Tibial artery (tissue), 4 donors: ENCODE measurements at regions not wholly inside any gene's neighbourhood (a gene's known extent, or its start where the extent isn't known, plus 50 kb on each side); places are given as distances from the start of the nearest gene placed in this dataset.

Experiments
- DNase-seq, 2 donors: peaks; one replicate each; pipeline ENCODE4 v3.0.0-alpha.2; 2019
- H3K27ac ChIP-seq, 2 donors: fragments of 200-600 bp; sonication (generic) in 1 of 2; 1 replicate in 1 of 2; 2 replicates in 1 of 2; pipeline ENCODE4 v1.5.1; 2018 to 2019; ENCODE audit warnings: mild to moderate bottlenecking in 1 of 2
- H3K27me3 ChIP-seq, 2 donors: fragments of 200-600 bp; sonication (generic) in 1 of 2; one replicate each; pipeline versions ENCODE4 v1.5.1 to v1.6.0; 2016 to 2019
- H3K36me3 ChIP-seq, 3 donors: fragments of 200-600 bp; sonication (generic) in 2 of 3; one replicate each; pipeline ENCODE4 v1.5.1; 2016 to 2019; ENCODE audit warnings: mild to moderate bottlenecking in 2 of 3
- H3K4me1 ChIP-seq, 4 donors: fragments of 200-600 bp; sonication (generic) in 2 of 4; 1 replicate in 3 of 4; 2 replicates in 1 of 4; pipeline ENCODE4 v1.5.1; 2016 to 2019
- H3K4me3 ChIP-seq, 2 donors: fragments of 200-600 bp; sonication (generic) in 1 of 2; 1 replicate in 1 of 2; 2 replicates in 1 of 2; pipeline ENCODE4 v1.5.1; 2018 to 2019; ENCODE audit warnings: mild to moderate bottlenecking in 2 of 2
- H3K9me3 ChIP-seq, 3 donors: fragments of 200-600 bp; sonication (generic) in 1 of 3; one replicate each; pipeline ENCODE4 v1.5.1; 2016 to 2019
- CTCF ChIP-seq, 2 experiments: fragments of 200-600 bp in 1 of 2; fragments of 450-650 bp in 1 of 2; IDR thresholded peaks; one replicate each; pipeline ENCODE4 v1.5.1; 2017 to 2019; ENCODE audit warnings: antibody characterized with exemption in 2 of 2, mild to moderate bottlenecking in 1 of 2, moderate library complexity in 1 of 2
- intact Hi-C: fragments of 100-400 bp; cut with DNase I; formaldehyde crosslinking; loops from one replicate; pipeline ENCODE4 v1.15.0; 2023; ENCODE audit warnings: low total_unique reads

DNA sequence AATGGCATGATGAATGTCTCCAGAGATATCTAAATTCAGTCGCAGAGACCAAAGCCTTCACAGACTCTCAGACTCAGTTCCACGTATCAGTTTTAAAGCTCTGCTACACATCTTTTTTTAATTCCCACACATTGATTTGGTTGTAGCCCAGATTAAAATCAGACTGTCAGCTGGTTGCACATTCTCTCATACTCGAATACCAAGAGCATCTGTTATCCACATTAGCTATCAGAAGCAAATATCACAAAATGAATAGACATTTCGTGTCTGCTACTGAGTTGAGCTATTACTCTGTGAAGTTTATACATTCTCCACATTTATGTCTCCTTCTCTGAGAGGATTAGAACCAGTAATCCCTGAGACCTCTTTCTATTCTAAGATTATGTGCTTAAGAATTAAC is 229.2 kb downstream of the GPAM start:
- peaks cover 0 to 11% (median 4%) of the 10 kb centered on the region in 3 donors for H3K9me3 ChIP-seq
- TF ChIP-seq CTCF (IDR thresholded peaks at IDR 0.05), result no peak
- H3K27me3 ChIP-seq, result no peaks in the 10 kb centered on the region
- no peak overlapping the region for H3K27ac ChIP-seq
- intact Hi-C loops, result no loop called here
- H3K4me1 ChIP-seq, result no peaks in the 10 kb centered on the region
- no peaks in the 10 kb centered on the region for H3K36me3 ChIP-seq
- H3K4me3 ChIP-seq, result no peak overlapping the region
- no peak for DNase-seq

- peaks cover 0 to 11% (median 4%) of the 10 kb centered on the region in 3 donors for H3K9me3 ChIP-seq
- no peaks in the 10 kb centered on the region for H3K36me3 ChIP-seq
- DNase-seq, result no peak
- H3K4me1 ChIP-seq, result no peaks in the 10 kb centered on the region
- H3K27ac ChIP-seq, result no peak overlapping the region
- H3K27me3 ChIP-seq, result no peaks in the 10 kb centered on the region
- H3K4me3 ChIP-seq, result no peak overlapping the region
- intact Hi-C loops, result no loop called here
- TF ChIP-seq CTCF (IDR thresholded peaks at IDR 0.05), result no peak
Measured at GRCh38 chr10:111956841-111957240, 226.7 kb downstream of the GPAM start.

GRCh38 chr10:111962951-111963350 is 220.6 kb downstream of the GPAM start:
- Histone ChIP-seq H3K4me1 (no peaks in the 10 kb centered on the region), H3K9me3 (no peaks in the 10 kb centered on the region), H3K27ac (no peak overlapping the region), H3K36me3 (no peaks in the 10 kb centered on the region), H3K27me3 (no peaks in the 10 kb centered on the region), H3K4me3 (no peak overlapping the region)
- TF ChIP-seq CTCF (IDR thresholded peaks at IDR 0.05), result no peak
- intact Hi-C loops, result no loop called here
- no peak for DNase-seq

DNA sequence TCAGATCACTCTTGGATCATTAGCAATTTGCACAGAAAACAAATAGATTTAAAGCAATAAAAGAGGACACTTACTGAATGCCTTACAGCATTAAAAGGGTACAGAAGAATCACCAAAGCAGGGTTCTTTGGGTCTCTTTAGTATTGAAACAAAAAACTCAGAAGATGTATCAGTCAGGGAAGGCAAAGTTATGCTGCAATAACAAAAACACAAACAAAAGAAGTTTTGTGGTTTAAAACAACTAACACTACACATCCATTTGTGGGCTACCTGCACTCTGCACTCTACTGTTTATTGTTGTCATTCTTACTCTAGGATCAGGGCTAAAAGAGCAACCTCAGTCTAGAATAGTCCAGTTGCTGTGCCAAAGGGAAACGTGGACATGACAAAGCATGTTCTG is 216.4 kb downstream of the GPAM start:
- intact Hi-C loops, result no loop called here
- Histone ChIP-seq H3K4me3 (no peak overlapping the region), H3K9me3 (no peaks in the 10 kb centered on the region), H3K27ac (no peak overlapping the region), H3K27me3 (no peaks in the 10 kb centered on the region), H3K36me3 (no peaks in the 10 kb centered on the region), H3K4me1 (no peaks in the 10 kb centered on the region)
- no peak for TF ChIP-seq CTCF (IDR thresholded peaks at IDR 0.05)
- DNase-seq, result no peak

DNA sequence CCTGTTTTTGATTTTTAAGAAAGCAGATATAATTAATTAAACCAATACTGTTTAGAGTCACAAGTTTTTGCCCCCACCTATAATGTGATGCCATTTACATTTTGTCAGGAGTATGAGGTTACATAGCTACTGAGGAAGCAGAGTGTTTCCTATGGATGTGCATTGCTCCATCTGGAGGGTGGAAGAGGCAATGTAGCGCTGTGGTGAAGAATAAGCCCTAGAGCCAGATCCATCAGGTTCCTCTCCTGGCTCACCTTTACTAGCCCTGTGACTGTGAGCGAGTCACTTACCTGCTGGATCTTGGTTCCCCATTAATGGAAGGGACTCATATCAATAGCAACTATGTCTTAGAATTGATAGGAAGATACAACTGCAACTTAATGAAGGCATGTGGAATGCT is 216.0 kb downstream of the GPAM start:
- DNase-seq, result no peak
- H3K27me3 ChIP-seq, result no peaks in the 10 kb centered on the region

More for the DNA sequence above, 216.0 kb downstream of the GPAM start:
- Histone ChIP-seq H3K4me3 (no peak overlapping the region), H3K4me1 (no peaks in the 10 kb centered on the region), H3K36me3 (no peaks in the 10 kb centered on the region), H3K27ac (no peak overlapping the region), H3K9me3 (no peaks in the 10 kb centered on the region)
- intact Hi-C loops, result no loop called here
- TF ChIP-seq CTCF (IDR thresholded peaks at IDR 0.05), result no peak
